OCI-LY7 (cell line): ENCODE measurements at regions not wholly inside any gene's neighbourhood (a gene's known extent, or its start where the extent isn't known, plus 50 kb on each side); places are given as distances from the start of the nearest gene placed in this dataset.

Experiments
- EZH2phosphoT487 ChIP-seq: fragments of 200-600 bp; sonication (generic); IDR thresholded peaks from 2 replicates; pipeline ENCODE4 v1.6.1; 2018; ENCODE audit warnings: low read depth, borderline replicate concordance, mild to moderate bottlenecking, mixed run types, antibody characterized with exemption, low read length, moderate library complexity, mixed read lengths
- TF ChIP-seq, protein P1 (sequence below): fragments of 200-600 bp; sonication (generic); conservative IDR thresholded peaks from 2 replicates; pipeline ENCODE4 v1.5.1; 2014; ENCODE audit warnings: mild to moderate bottlenecking, antibody characterized with exemption, low read length, moderate library complexity, mixed read lengths

GRCh38 chr14:105882626-105883025 is 356.2 kb downstream of the TMEM121 start:
- TF ChIP-seq, protein P1, sequence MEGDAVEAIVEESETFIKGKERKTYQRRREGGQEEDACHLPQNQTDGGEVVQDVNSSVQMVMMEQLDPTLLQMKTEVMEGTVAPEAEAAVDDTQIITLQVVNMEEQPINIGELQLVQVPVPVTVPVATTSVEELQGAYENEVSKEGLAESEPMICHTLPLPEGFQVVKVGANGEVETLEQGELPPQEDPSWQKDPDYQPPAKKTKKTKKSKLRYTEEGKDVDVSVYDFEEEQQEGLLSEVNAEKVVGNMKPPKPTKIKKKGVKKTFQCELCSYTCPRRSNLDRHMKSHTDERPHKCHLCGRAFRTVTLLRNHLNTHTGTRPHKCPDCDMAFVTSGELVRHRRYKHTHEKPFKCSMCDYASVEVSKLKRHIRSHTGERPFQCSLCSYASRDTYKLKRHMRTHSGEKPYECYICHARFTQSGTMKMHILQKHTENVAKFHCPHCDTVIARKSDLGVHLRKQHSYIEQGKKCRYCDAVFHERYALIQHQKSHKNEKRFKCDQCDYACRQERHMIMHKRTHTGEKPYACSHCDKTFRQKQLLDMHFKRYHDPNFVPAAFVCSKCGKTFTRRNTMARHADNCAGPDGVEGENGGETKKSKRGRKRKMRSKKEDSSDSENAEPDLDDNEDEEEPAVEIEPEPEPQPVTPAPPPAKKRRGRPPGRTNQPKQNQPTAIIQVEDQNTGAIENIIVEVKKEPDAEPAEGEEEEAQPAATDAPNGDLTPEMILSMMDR = no peak
- no peak for TF ChIP-seq EZH2phosphoT487
